ENCODE measurements at regions not wholly inside any gene's neighbourhood (a gene's known extent, or its start where the extent isn't known, plus 50 kb on each side); places are given as distances from the start of the nearest gene placed in this dataset.

- TF ChIP-seq CTCF (IDR thresholded peaks at IDR 0.05; ENCODE audit: poor library complexity) (no peak), EZH2 (IDR thresholded peaks at IDR 0.05; ENCODE audit: borderline replicate concordance) (no peak)
These were observed 104.1 kb downstream of the GPR85 start for GRCh38 chr7:112982441-112983063.

All from hepatocyte (in vitro differentiated cells).